ENCODE measurements at regions not wholly inside any gene's neighbourhood (a gene's known extent, or its start where the extent isn't known, plus 50 kb on each side); places are given as distances from the start of the nearest gene placed in this dataset.
"Not testable (repeated sequence)": the region's sequence is repeated elsewhere in the genome, so short reads cannot be mapped to it uniquely, and the experiment has no call there.

- H3K4me1 Mint-ChIP-seq (ENCODE audit: low read depth), result peaks cover 28% of the 10 kb centered on the region
- no peak for DNase-seq
- H3K4me3 Mint-ChIP-seq, result no peak overlapping the region
- no peak for TF ChIP-seq CTCF (IDR thresholded peaks at IDR 0.05)
- H3K36me3 Mint-ChIP-seq (ENCODE audit: low read depth), result peaks cover 35% of the 10 kb centered on the region; the same call in 1 of the 2 replicates
- no peak overlapping the region for H3K27ac Mint-ChIP-seq
- H3K9me3 Mint-ChIP-seq, result peaks cover 9% of the 10 kb centered on the region
- H3K27me3 Mint-ChIP-seq (ENCODE audit: insufficient read depth), result no peaks in the 10 kb centered on the region
Observed at GRCh38 chr6:49321561-49322072, 141.4 kb downstream of the MMUT start.

- DNase-seq, result no peak
- no peaks in the 10 kb centered on the region for H3K9me3 Mint-ChIP-seq
- H3K36me3 Mint-ChIP-seq (ENCODE audit: low read depth), result no peaks in the 10 kb centered on the region
- no peak overlapping the region for H3K27ac Mint-ChIP-seq
- peaks cover 13% of the 10 kb centered on the region for H3K4me1 Mint-ChIP-seq (ENCODE audit: low read depth)
- H3K4me3 Mint-ChIP-seq, result no peak overlapping the region
- no peak for TF ChIP-seq CTCF (IDR thresholded peaks at IDR 0.05)
- 0 out of 2 replicates have a peak, but pooled peaks cover 1% of the 10 kb centered on the region for H3K27me3 Mint-ChIP-seq (ENCODE audit: insufficient read depth)
Observed at GRCh38 chr6:49305010-49305409, 158.0 kb downstream of the MMUT start.

- not testable (repeated sequence) for H3K27me3 Mint-ChIP-seq (ENCODE audit: insufficient read depth); H3K36me3 Mint-ChIP-seq (ENCODE audit: low read depth); H3K27ac Mint-ChIP-seq; H3K9me3 Mint-ChIP-seq; DNase-seq; H3K4me3 Mint-ChIP-seq
- H3K4me1 Mint-ChIP-seq (ENCODE audit: low read depth), result peaks cover 19% of the 10 kb centered on the region
Observed at GRCh38 chr6:49304393-49304792, 158.7 kb downstream of the MMUT start.

- Mint-ChIP-seq H3K27me3 (ENCODE audit: insufficient read depth) (no peaks in the 10 kb centered on the region), H3K27ac (peak overlapping the region; percentile 23; the same call in 1 of the 2 replicates), H3K4me1 (ENCODE audit: low read depth) (peaks cover 28% of the 10 kb centered on the region), H3K36me3 (ENCODE audit: low read depth) (no peaks in the 10 kb centered on the region), H3K4me3 (peak overlapping the region; percentile 17; the same call in 1 of the 2 replicates), H3K9me3 (no peaks in the 10 kb centered on the region)
- TF ChIP-seq CTCF (IDR thresholded peaks at IDR 0.05), result no peak
- no peak for DNase-seq
Observed at GRCh38 chr6:49300911-49301310, 162.1 kb downstream of the MMUT start.

- Mint-ChIP-seq H3K27me3 (ENCODE audit: insufficient read depth) (no peaks in the 10 kb centered on the region), H3K4me3 (peak overlapping the region; percentile 17; the same call in 1 of the 2 replicates), H3K27ac (peak overlapping the region; percentile 23; the same call in 1 of the 2 replicates), H3K9me3 (no peaks in the 10 kb centered on the region), H3K36me3 (ENCODE audit: low read depth) (no peaks in the 10 kb centered on the region), H3K4me1 (ENCODE audit: low read depth) (peaks cover 28% of the 10 kb centered on the region)
- no peak for TF ChIP-seq CTCF (IDR thresholded peaks at IDR 0.05)
- peak; percentile 13 for DNase-seq
Observed at GRCh38 chr6:49300443-49300842, 162.6 kb downstream of the MMUT start.

- Mint-ChIP-seq H3K9me3 (no peaks in the 10 kb centered on the region), H3K27ac (no peak overlapping the region)
Observed at GRCh38 chr6:49299279-49299678, 163.8 kb downstream of the MMUT start.

More at GRCh38 chr6:49299279-49299678, 163.8 kb downstream of the MMUT start:
- Mint-ChIP-seq H3K36me3 (ENCODE audit: low read depth) (no peaks in the 10 kb centered on the region), H3K27me3 (ENCODE audit: insufficient read depth) (no peaks in the 10 kb centered on the region), H3K4me3 (no peak overlapping the region), H3K4me1 (ENCODE audit: low read depth) (peaks cover 28% of the 10 kb centered on the region)
- no peak for TF ChIP-seq CTCF (IDR thresholded peaks at IDR 0.05)
- peak; percentile 40 for DNase-seq
